NCI-H510A (cell line): ENCODE measurements at regions not wholly inside any gene's neighbourhood (a gene's known extent, or its start where the extent isn't known, plus 50 kb on each side); places are given as distances from the start of the nearest gene placed in this dataset.

Source experiments
- DNase-seq: peaks from one replicate; lab custom pipeline; 2025; lab: John Stamatoyannopoulos, UW

DNA sequence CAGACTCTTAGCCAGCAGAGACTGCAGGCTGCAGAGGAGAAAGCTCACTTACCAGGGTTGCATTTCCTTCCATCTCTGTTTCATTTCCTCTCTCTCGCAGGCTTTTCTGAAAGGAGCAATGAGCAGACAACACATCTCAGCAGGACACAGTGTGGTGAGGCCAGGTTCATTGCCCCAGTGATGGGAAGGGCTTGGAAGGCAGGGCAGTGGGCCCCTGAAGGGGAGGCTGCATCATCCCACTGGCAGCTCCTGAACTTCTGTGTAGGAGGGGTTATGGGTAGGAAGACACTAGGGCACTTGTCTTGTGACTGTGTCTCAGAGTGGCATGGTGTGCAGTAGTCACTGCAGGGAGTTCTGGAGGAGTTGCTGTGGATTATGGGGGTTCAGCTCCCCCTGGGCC lies 246.8 kb downstream of the QKI start:
- DNase-seq: no peak

DNA sequence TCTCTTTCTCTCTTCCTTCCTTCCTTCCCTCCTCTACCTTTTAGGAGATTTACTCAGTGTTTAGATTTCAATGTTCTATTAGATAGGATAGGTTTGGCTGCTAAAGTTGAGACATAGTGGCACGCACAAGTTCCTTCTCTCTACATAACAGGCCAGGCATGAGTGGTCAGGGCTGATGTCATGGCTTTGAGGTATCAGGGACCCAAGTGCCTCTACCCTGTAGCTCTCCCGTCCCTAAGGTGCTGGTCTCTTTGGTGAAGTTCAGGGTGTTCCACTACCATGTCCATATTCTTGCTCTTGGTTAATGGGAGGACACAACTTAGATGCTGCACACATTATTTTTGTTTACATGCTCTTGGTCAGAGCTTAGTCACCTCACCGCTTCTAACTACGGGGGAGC lies 245.3 kb downstream of the QKI start:
- no peak for DNase-seq

DNA sequence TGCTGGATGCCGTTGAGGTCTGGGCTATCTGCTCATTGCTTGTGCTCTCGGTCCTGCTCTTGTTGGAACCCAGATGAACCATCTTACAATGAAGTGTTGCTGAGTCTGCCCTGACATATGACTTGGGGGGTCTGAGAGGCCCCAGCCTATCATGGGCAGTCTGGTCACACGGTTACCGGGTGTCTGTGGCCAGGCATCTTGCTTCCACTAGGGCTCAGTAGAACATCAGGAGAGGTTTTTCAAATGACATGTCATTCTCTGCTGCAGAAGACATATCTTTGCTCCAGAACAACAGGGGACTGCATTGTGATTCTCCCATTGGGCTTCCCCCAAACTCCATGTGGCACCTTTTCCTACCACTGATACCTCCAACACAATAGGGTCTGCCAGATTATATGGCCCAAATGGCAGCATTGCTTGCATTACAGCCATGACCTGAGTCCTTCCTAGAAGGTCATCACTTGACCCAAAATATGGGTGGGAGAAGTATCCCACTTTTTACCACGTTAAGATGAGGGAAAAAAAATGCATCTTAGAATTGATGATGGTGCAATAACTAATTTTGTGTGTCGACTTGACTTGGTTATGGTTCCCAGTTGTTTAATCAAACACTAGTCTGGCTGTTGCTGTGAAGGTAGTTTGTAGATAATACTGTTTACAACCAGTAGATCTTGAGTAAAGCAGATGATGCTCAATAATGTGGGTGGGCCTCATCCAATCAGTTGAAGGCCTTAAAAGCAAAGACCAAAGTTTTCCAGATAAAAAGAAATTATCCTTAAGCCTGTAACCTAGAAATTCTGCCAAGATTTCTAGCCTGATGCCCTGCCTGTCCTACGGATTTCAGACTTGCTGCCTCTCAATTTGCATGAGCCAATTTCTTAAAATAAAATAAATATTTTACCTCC lies 241.0 kb downstream of the QKI start:
- no peak for DNase-seq

DNA sequence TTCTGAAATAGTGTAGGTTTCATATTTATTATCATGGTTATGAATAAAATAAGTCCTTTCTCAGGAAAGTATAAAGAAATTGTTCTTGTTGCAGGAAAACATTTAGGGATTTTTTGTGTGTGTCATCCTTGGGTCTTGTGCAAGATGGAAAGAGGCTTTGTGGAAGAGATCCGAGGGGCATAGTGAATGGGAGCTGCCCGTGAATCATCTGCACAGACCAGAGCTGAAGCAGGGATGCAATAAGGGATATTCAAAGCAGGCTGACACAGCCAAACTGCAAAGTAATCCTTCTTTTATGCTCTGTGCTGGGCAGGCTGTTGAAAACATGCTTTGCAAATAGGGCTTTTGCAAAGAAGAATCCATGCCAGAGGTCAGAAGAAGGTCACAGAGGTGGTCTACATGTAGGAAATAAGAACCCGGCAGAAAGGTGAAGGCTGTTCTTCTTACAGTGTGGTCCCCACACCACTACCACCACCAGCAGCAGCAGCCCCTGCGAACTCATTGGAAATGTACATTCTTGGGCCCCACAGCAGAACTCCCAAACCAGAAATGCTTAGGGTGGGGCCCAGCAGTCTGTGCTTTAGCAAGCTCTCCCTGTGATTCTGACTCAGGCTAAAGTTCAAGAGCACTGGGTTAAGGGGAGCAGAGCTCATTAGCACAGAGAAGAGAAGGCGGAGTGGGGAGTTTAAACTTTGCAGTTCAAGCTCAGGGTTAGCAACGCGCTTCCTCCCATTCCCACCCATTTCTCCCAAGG lies 237.6 kb downstream of the QKI start:
- DNase-seq: no peak

DNA sequence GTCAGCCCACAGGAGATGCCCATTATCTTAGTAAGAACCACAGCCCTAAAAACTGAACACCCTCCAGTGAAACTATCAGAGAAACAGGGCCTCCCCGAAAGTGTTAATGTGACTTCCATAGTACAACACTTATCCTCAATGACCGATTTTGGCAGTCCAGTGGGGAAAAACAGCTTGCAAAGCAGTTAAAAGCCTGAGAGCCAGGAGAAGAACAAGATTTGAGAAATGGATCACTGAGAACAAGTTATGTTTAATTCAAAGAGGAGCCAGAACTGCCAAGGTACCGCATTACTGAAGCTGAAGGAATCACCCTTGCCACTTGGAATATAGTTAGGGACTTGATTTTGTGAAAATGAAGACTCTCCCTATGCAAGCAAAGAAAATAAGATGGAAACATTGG lies 236.9 kb downstream of the QKI start:
- DNase-seq: no peak

DNA sequence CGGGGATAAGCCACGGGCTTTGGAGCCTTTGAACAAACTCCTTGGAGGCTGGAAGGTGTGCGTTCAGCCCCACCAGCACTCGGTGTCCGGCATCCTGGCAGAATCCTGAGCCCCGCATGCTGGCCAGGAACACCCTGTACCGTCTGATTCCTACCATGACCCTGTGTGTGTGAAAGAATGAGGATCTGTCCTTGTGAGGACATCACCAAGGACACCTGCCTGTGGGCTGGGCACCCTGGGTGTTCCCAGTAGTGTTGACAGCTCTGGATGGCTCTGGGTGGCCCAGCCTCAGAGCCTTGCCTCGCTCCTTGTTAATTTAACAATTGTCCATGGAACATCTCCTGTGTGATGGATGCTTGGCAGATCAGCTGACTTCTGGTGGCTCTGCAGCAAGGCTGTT lies 234.3 kb downstream of the QKI start:
- DNase-seq: no peak

DNA sequence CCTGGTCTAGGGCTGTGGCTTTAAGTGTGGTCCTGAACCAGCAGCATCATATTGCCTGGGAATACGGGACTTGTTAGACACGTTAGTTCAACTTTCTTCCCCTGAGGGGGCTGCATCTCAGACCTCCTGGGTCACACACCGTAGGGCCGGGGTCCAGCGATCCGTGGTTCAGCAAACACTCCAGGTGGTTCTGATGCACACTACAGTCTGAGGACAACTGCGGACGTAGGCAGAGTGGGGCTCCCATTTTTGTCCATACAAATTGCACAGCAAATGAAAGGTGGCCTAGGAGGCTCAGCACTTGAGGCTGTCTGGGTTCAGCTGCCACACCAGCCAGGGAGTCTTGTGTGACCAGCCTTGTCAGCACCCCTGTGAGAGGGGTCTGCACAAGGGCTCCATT lies 233.1 kb downstream of the QKI start:
- no peak for DNase-seq

DNA sequence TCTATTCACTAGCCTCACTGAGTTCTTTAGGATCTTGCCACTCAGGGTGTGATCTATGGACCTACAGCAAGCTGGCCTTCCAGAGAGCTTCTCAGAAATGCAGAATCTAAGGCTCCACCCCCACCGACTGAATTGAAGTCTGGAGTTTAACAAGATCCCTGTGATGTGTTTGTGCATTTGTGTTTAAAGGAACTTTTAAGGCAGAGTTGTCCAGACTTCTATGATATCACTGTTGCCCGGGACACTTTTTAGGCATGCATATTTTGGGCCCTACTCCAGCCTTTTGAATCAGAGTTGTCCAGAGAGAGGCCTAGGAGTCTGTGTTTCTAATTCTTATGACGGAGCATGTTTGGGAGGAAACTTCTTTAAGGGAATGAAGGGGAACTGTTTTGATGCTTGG lies 232.3 kb downstream of the QKI start:
- DNase-seq: no peak

DNA sequence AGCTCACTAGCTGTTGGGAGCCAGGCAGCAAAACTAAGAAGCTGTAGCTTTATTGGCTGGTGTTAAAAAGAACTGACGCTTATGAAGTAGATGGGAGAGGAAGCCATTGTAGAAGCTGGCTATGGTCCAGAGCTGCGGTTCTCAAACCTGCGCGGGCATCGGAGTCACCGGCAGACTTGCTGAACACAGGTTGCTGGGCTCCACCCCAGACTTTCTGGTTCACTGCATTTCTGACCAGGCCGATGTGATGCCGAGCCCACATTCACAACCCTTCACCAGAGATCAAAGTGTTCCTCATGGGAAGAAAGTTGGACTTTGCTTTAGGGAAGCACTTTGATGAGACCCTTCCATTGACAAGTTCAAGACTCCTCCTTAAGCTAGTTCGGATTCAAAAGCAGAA lies 231.6 kb downstream of the QKI start:
- DNase-seq: no peak

DNA sequence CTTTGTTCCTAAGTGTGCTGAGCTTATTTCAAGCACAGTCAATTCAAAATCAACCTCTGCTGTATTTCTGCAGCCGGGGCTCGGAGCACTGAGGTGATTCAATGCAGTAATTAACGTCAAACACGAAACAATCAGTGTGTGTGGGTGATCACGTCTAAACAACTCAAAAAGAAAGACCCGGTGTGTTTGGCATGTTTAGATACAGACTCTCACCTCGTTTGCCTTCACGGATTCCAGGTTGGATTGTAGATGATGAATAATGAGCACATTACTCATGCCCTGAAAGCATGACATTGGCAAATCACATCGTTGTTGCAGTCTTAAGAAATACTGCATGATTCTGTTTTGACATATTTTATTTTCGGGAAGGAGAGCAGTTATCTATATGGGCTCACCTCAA lies 231.0 kb downstream of the QKI start:
- DNase-seq: no peak

DNA sequence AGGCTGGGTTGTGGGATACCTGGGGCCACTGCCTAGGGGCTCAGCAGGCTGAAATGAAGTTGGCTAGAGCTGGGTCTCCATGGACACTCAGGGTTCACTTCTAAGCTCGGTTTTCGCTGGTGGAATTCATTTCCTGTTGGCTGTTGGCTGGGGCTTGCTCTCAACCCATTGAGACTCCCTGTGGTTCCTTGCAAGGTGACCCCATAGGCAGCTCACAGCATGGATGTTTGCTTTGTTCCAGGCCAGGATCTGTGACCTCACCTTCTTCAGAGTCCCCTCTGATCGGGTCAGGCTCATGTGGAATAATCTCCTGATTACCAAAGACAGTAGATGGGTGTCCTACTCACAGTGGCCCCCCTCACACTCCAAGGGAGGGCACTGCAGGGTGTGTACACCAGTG lies 229.3 kb downstream of the QKI start:
- no peak for DNase-seq

DNA sequence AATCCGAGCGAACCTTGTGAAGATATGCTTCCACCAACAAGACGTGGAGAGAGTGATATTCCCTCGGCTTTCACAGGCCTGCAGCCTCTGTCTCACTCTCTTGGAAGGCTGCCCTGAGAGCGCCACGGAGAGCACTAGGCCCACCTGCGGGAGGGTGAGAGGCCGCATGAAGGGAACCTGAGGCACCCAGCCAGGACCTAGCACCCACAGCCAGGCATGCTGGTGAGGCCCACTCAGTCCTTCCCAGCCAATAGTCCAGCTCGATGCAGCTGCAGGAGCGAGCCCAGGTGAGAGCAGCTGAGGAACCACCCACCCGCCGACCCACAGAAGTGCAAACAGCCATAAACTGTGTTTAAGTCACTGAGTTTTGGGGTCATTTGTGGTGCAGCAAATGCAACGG lies 227.2 kb downstream of the QKI start:
- no peak for DNase-seq

DNA sequence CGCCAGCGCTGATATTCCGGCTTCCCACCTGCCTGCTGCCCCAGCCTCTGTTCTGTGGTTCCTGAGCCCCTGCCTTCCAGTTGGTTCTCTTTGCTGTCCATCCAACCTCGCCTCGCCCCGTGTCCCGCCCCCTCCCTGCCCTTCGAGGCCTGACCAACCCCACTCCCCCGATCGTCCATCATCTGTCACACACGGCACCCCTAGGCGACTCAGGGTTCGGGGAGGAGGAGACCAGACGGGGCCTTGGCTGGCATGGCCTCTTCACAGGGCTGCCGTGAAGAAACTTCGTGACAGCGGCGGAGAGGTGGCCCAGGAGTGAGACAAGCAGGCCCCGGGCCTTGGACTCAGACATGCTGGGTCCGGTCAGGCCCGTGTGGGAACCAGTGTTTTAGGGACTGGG lies 226.1 kb downstream of the QKI start:
- DNase-seq: no peak

DNA sequence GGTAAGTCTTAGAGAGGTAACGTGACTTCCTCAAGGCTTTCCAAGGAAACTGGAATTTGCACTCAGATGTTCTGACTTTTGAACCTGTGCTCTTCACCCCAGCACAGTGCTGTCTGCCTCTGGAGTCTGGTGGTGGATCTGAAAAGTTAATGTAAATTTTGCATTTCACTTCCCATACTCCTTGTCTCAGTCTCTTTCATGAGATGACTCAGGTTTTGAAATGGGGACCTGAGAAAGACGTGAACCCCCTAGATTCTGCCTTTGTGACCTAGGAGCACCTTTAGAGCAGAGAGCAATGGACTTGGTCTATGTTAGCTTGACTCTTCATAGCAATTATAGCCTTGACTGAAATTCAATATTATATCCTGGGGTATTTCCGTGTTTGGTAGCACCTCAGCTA lies 223.0 kb downstream of the QKI start:
- no peak for DNase-seq

DNA sequence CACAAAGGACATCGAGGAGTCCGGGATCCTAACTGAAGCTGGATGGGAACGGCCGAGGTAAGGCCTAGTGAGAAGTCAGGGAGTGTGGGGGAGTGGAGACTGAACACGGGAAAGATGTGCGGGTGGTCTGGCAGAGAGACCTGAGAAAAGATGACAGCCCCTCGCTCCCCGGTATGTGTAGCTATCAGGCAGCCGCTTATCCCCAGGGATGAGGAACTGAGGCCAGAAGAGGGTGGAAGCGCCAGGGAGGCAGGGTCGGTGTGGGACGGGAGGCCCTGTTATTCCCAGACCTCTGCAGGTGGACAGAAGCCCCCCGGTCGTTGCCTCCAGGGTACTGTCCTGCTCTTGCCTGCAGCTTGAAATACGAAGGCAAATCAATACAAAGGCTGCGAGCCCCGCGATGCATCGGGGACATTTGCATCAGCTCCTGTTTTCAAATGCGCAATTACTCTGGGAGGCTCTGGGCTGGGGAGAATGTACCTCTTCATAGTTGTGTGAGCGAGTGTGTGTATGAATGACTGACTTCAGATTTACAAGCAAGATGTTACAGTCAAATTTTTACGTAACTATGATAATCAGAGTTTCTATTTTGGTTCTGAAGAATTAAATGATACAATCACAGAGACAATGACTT lies 221.3 kb downstream of the QKI start:
- no peak for DNase-seq

DNA sequence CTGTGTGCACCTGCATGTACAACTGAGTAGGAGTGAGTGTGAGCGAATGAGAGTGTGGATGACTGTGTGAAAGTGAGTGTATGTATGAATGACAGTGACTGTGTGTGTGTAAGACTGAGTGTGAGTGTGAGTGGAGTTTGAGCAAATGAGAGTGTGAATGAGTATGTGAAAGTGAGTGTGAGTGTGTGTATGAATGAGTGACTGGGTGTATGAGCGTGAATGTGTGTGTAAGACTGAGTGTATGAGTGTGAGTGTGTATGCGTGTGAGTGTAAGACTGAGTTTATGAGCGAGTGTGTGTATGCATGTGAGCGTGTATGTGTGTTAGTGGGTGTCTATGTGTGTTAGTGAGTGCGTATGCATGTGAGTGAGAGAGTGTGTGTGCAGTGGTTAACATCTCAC lies 220.8 kb downstream of the QKI start:
- no peak for DNase-seq

DNA sequence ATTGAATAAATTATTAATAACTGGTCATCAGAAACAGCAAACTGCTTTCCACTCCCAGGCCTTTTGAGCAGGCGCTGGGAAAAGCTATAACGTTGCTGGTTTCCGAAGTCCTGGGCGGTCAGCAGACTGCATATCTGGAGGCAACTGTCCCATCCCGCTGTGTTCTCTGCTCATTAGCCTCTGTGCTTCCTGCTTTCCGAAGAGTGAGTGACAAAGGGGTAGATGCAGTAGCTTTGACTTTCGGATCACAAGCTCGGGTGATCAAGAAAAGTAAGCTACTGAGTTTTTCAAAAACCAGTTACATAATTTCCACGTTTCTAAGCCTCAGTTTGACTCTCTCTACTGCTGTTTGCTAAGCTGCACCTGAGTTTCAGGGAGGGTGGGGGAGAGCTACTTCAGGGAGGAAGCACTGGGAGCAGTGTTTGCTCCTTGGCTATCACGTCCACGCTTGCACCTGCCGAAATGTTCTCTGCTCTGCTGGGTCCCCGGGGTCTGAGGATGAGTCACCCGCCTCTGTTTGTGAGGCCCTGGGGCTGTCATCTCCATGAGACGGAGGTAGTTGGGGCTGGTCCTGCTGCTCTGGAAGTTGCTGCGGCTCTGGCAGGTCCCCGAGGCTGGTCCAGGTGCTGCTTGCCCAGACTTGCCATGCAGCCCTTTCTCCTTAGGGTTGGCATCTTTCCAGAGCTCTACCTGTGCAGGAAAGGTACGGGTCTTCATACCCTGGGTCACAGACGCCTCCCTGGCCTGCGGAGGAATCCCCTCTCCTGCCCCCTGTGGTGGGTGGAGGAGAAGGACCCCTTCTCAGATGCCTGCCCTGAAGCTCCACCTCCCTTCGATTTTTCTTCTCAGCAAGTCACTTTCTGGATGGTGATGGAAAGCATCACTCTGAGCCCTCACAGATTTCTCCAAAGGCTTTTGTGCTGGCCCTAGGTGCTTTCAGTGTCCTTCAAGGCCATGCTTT lies 220.0 kb downstream of the QKI start:
- peak; percentile 23 for DNase-seq

DNA sequence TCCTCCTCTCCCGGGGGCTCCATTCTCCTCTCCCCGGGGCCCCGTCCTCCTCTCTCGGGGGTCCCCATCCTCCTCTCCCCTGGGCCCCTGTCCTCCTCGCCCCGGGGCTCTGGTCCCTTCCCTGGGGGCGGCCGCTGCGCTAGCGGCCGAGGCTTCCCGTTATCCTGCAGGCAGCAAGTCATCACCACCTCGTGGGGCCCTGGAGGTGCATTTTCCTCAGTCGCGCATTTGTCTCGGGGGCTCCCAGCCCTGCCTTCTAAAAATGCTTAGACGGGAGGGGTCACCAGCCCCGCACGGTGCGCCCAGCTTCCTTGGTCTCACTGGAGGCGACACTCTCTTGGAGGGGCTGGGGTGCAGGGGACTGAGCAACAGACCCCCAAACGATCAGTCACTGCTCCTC lies 216.5 kb downstream of the QKI start:
- no peak for DNase-seq

DNA sequence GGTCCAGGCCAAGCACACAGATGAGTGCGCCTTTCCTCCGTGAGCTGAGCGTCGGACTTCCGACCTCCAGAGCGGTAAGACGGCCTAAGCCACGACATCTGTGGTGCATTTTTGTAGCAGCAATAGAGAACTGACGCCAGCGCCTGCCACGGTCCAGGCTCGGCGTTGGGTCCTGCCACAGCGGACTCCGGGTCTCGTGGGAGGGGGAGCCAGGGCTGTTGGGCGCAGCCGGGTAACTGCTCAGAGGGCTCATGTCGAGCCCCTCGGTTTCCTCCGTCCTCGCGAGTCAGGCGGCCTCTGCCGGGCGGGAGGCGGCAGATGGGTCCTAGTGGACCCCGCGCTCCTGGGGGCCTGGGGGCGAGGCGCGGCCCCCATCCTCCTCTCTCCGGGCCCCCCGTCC lies 216.1 kb downstream of the QKI start:
- DNase-seq: no peak

DNA sequence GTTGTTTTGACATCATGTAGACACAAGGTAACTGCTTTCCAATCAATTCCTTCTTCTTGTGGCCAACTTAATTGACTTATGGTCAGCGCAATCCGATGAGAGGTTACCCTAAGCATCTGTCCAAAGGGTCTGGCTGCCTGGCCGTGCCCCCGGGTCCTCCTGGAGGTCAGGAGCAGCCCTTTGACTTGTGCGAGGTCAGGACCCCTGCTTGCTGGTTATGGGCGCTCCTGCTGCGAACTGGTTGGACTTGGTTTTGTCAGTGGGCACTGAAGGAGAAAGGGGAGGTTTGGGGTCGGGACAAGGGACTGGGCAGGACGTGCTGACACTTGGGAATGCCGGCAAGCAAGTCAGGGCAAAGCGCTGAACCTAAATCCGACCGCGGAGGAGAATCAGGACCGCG lies 215.6 kb downstream of the QKI start:
- no peak for DNase-seq
